ENCODE measurements at regions not wholly inside any gene's neighbourhood (a gene's known extent, or its start where the extent isn't known, plus 50 kb on each side); places are given as distances from the start of the nearest gene placed in this dataset.

GRCh38 chr11:37621662-37622061 lies 1023.6 kb upstream of the RAG2 start:
- Histone ChIP-seq H2BK15ac (ENCODE audit: low read depth, low read length) (no peak overlapping the region), H3K27ac (ENCODE audit: insufficient read length, low read depth, low read length) (no peak overlapping the region), H3K79me2 (ENCODE audit: insufficient read depth, low read length) (no peaks in the 10 kb centered on the region), H4K5ac (ENCODE audit: insufficient read length, low read depth, low read length) (no peak overlapping the region), H3K4me2 (ENCODE audit: insufficient read depth, insufficient read length, low read length) (no peak overlapping the region), H3K27me3 (ENCODE audit: insufficient read depth, low read length) (no peaks in the 10 kb centered on the region), H4K20me1 (ENCODE audit: control insufficient read depth, insufficient read depth, insufficient read length) (no peaks in the 10 kb centered on the region), H3K18ac (ENCODE audit: insufficient read length, low read depth, low read length) (no peak overlapping the region), H3T11ph (ENCODE audit: low read length) (no peak overlapping the region), H3K4me1 (ENCODE audit: insufficient read depth, low read length) (no peaks in the 10 kb centered on the region), H3K9me3 (ENCODE audit: control insufficient read depth, low read depth, low read length) (no peaks in the 10 kb centered on the region), H2AFZ (ENCODE audit: low read length) (no peak overlapping the region), H3K23me2 (ENCODE audit: insufficient read length, low read depth, low read length, poor library complexity, severe bottlenecking) (no peaks in the 10 kb centered on the region), H2BK12ac (ENCODE audit: insufficient read length, low read depth, low read length) (no peak overlapping the region), H2AK5ac (ENCODE audit: insufficient read length, low read length) (no peak overlapping the region), H2BK20ac (ENCODE audit: low read depth, low read length, poor library complexity, severe bottlenecking) (no peak overlapping the region), H3K56ac (ENCODE audit: insufficient read length, low read depth, low read length) (no peak overlapping the region), H2BK120ac (ENCODE audit: low read depth, low read length, poor library complexity, severe bottlenecking) (no peak overlapping the region), H3K23ac (ENCODE audit: insufficient read length, low read depth, low read length) (no peak overlapping the region), H3K9ac (ENCODE audit: extremely low read depth, insufficient read length, low read length) (no peak overlapping the region), H2BK5ac (ENCODE audit: insufficient read length, low read length) (no peak overlapping the region), H3K4ac (ENCODE audit: low read depth, low read length) (no peak overlapping the region), H4K8ac (replicated peaks; ENCODE audit: insufficient read length, low read depth, low read length) (no peak overlapping the region), H4K91ac (ENCODE audit: insufficient read length, low read depth, low read length) (no peak overlapping the region), H3K79me1 (ENCODE audit: insufficient read depth, low read depth, low read length, poor library complexity, severe bottlenecking) (no peaks in the 10 kb centered on the region), H3K14ac (ENCODE audit: insufficient read depth, low read length) (no peak overlapping the region)
- DNase-seq: no peak
- Mint-ChIP-seq H3K4me1 (peaks cover 20 to 22% of the 10 kb centered on the region in 2 experiments), H3K27me3 (ENCODE audit: low read depth) (peaks cover 17% of the 10 kb centered on the region), H3K4me3 (no peak overlapping the region), H3K9me3 (peaks cover 7 to 16% of the 10 kb centered on the region in 2 experiments), H3K27ac (no peak overlapping the region; a peak in 1 of 7 replicates), H3K36me3 (ENCODE audit: insufficient read depth in 1 of 3, low read depth in 3 of 3) (peaks cover 3 to 15% (median 14%) of the 10 kb centered on the region in 3 experiments)
- no CpG with 5 or more reads among the region's 1 CpG for WGBS (ENCODE audit: extremely low coverage, insufficient read length, low lambda C conversion rate)
- TF ChIP-seq CTCF (conservative IDR thresholded peaks at IDR 0.05): no peak
